HFF-Myc (cell line): ENCODE measurements at regions not wholly inside any gene's neighbourhood (a gene's known extent, or its start where the extent isn't known, plus 50 kb on each side); places are given as distances from the start of the nearest gene placed in this dataset.

ENCODE experiments used
- DNase-seq: peaks from one replicate; pipeline ENCODE4 v3.0.0-alpha.2; 2011; ENCODE audit warnings: low read depth; ENCODE audit errors: extremely low read depth
- H3K4me3 ChIP-seq: replicated peaks from 2 replicates; pipeline ENCODE4 v1.5.1; 2011; ENCODE audit warnings: low read depth, mild to moderate bottlenecking, control low read depth, low read length
- CTCF ChIP-seq: IDR thresholded peaks from 2 replicates; pipeline ENCODE4 v1.5.1; 2012; ENCODE audit warnings: mild to moderate bottlenecking, low read depth, low read length, control low read depth; ENCODE audit errors: missing control alignments

GRCh38 chr5:173557123-173557903, 59.1 kb downstream of the BOD1 start:
- no peak for DNase-seq
- no peak for TF ChIP-seq CTCF

GRCh38 chr5:173556142-173557028, 60.1 kb downstream of the BOD1 start:
- no peak overlapping the region for H3K4me3 ChIP-seq
- DNase-seq = no peak
- no peak for TF ChIP-seq CTCF

More at GRCh38 chr5:173557123-173557903, 59.1 kb downstream of the BOD1 start:
- H3K4me3 ChIP-seq = no peak overlapping the region

- no peak for TF ChIP-seq CTCF
- no peak overlapping the region for H3K4me3 ChIP-seq
- DNase-seq = no peak
Observed at GRCh38 chr5:173554989-173555705, 61.3 kb downstream of the BOD1 start.

GRCh38 chr5:173554038-173554955, 62.2 kb downstream of the BOD1 start:
- no peak overlapping the region for H3K4me3 ChIP-seq
- TF ChIP-seq CTCF = no peak
- DNase-seq = no peak

GRCh38 chr5:173550641-173551040, 65.8 kb downstream of the BOD1 start:
- DNase-seq = no peak
- no peak overlapping the region for H3K4me3 ChIP-seq
- TF ChIP-seq CTCF = no peak

- H3K4me3 ChIP-seq = no peak overlapping the region
- no peak for TF ChIP-seq CTCF
- no peak for DNase-seq
Observed at GRCh38 chr5:173549644-173550043, 66.8 kb downstream of the BOD1 start.
